Lung (tissue), 11 donors: ENCODE measurements at regions not wholly inside any gene's neighbourhood (a gene's known extent, or its start where the extent isn't known, plus 50 kb on each side); places are given as distances from the start of the nearest gene placed in this dataset.

Experiments used
- ATAC-seq: fragments of 200-7000 bp; cut with Tn5 transposase; one replicate; pipeline ENCODE4 v1.9.1; 2020; ENCODE audit warnings: moderate number of reproducible peaks; ENCODE audit not compliant: insufficient read depth, low FRiP score
- DNase-seq, 3 donors: peaks; one replicate each; pipeline ENCODE4 v3.0.0-alpha.2; 2013 to 2017
- H3K27ac ChIP-seq, 2 donors: one replicate each; pipeline ENCODE4 v1.5.1; 2013; ENCODE audit warnings: mild to moderate bottlenecking in 2 of 2, moderate library complexity in 2 of 2, control low read depth in 1 of 2, inconsistent platforms in 1 of 2, low read depth in 1 of 2, low read length in 1 of 2
- H3K27me3 ChIP-seq, 3 donors: one replicate each; pipeline ENCODE4 v1.5.1; 2013; ENCODE audit warnings: low read length in 2 of 3; ENCODE audit not compliant: control insufficient read depth in 3 of 3, insufficient read depth in 3 of 3
- H3K36me3 ChIP-seq, 4 donors: one replicate each; pipeline ENCODE4 v1.5.1; 2013; ENCODE audit warnings: low read length in 4 of 4, mild to moderate bottlenecking in 1 of 4, moderate library complexity in 1 of 4; ENCODE audit not compliant: control insufficient read depth in 4 of 4, insufficient read depth in 4 of 4
- H3K4me1 ChIP-seq, 5 donors: one replicate each; pipeline ENCODE4 v1.5.1; 2013; ENCODE audit warnings: low read length in 5 of 5, mild to moderate bottlenecking in 2 of 5, moderate library complexity in 1 of 5; ENCODE audit not compliant: control insufficient read depth in 5 of 5, insufficient read depth in 5 of 5
- H3K4me3 ChIP-seq: one replicate; pipeline ENCODE4 v1.5.1; 2013; ENCODE audit warnings: mild to moderate bottlenecking, control low read depth, moderate library complexity
- H3K9ac ChIP-seq, 2 donors: one replicate each; pipeline ENCODE4 v1.5.1; 2013; ENCODE audit warnings: low read length in 2 of 2, control low read depth in 1 of 2; ENCODE audit not compliant: insufficient read depth in 1 of 2
- H3K9me3 ChIP-seq, 4 donors: one replicate each; pipeline ENCODE4 v1.5.1; 2013; ENCODE audit warnings: low read length in 3 of 4, mild to moderate bottlenecking in 1 of 4, moderate library complexity in 1 of 4; ENCODE audit not compliant: control insufficient read depth in 4 of 4, insufficient read depth in 3 of 4
- CTCF ChIP-seq: IDR thresholded peaks from 2 replicates; pipeline ENCODE4 v1.5.1; 2012; ENCODE audit warnings: mild to moderate bottlenecking; ENCODE audit errors: control extremely low read depth, extremely low read depth
- WGBS, 2 donors: extraction: QIAGEN DNeasy Blood & Tissue Kit; methylation state at CpG; one replicate each; pipeline ENCODE4 v1.1.7; 2013; 5-methylcytosine and 5-hydroxymethylcytosine counted together
- donor health status: control.
- donor health status: control.
- donor health status: Bipolar disorder and iron deficiency.
- donor health status: healthy.
- donor health status: DM: yes; HTN: yes; CAD: no.

GRCh38 chr13:97134364-97135095 is 87.6 kb upstream of the MBNL2 start:
- no peaks in the 10 kb centered on the region for H3K36me3 ChIP-seq
- 87 to 93% methylated on average over 11 of the region's 11 CpGs for WGBS, 2 donors
- H3K9ac ChIP-seq = no peak overlapping the region
- H3K27me3 ChIP-seq = no peaks in the 10 kb centered on the region
- peaks cover 0 to 8% (median 0%) of the 10 kb centered on the region in 5 donors for H3K4me1 ChIP-seq
- TF ChIP-seq CTCF = no peak
- ATAC-seq (no peak), DNase-seq (no peak)
- no peaks in the 10 kb centered on the region for H3K9me3 ChIP-seq
- H3K27ac ChIP-seq = peak overlapping the region in 1 of 2 donors; percentile 78
- H3K4me3 ChIP-seq = no peak overlapping the region

- Histone ChIP-seq H3K27me3 (no peaks in the 10 kb centered on the region), H3K9me3 (no peaks in the 10 kb centered on the region), H3K9ac (no peak overlapping the region), H3K4me3 (no peak overlapping the region), H3K27ac (no peak overlapping the region), H3K4me1 (peaks cover 0 to 8% (median 0%) of the 10 kb centered on the region in 5 donors), H3K36me3 (no peaks in the 10 kb centered on the region)
- no peak for DNase-seq
- WGBS, 2 donors = 60 to 61% methylated on average over 4 of the region's 4 CpGs
- TF ChIP-seq CTCF = no peak
- no peak for ATAC-seq
Measured at GRCh38 chr13:97135883-97136282, 86.2 kb upstream of the MBNL2 start.

DNA sequence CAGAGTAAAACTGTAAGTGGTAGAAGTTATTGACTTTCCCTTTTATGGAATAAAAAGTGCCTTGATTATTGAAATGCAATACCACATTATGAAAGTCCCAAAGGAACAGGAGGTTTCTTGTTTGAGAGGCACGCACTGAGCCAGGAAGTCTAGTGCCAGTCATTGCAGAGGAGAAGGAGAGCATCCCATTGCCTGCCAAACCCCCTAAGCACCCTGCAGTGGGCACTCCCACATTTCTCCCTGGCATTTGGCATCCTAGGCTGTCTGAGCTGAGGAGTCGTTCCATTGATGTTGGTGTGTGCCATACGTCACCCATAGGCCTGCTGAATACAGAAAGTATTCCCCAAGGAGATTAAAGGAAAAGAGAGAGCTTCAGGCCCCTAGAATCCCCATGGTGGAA is 85.7 kb upstream of the MBNL2 start:
- DNase-seq (no peak), ATAC-seq (no peak)
- no peak for TF ChIP-seq CTCF
- H3K27ac ChIP-seq = no peak overlapping the region
- no peak overlapping the region for H3K9ac ChIP-seq
- H3K4me3 ChIP-seq = no peak overlapping the region
- WGBS, 2 donors = 68 to 87% methylated on average over 3 of the region's 3 CpGs
- no peaks in the 10 kb centered on the region for H3K27me3 ChIP-seq
- no peaks in the 10 kb centered on the region for H3K36me3 ChIP-seq
- peaks cover 0 to 13% (median under 1%) of the 10 kb centered on the region in 5 donors for H3K4me1 ChIP-seq
- no peaks in the 10 kb centered on the region for H3K9me3 ChIP-seq

- no peak overlapping the region for H3K4me3 ChIP-seq
- H3K4me1 ChIP-seq = peaks cover 0 to 24% (median 5%) of the 10 kb centered on the region in 5 donors
- H3K27me3 ChIP-seq = no peaks in the 10 kb centered on the region
- no peak overlapping the region for H3K9ac ChIP-seq
- no peaks in the 10 kb centered on the region for H3K9me3 ChIP-seq
- ATAC-seq (no peak), DNase-seq (no peak)
- H3K36me3 ChIP-seq = no peaks in the 10 kb centered on the region
- WGBS, 2 donors = 86 to 88% methylated on average over 3 of the region's 3 CpGs
- no peak for TF ChIP-seq CTCF
- H3K27ac ChIP-seq = no peak overlapping the region
Measured at GRCh38 chr13:97139691-97140090, 82.4 kb upstream of the MBNL2 start.
